ENCODE measurements at regions not wholly inside any gene's neighbourhood (a gene's known extent, or its start where the extent isn't known, plus 50 kb on each side); places are given as distances from the start of the nearest gene placed in this dataset.

- Mint-ChIP-seq H3K27ac (no peak overlapping the region), H3K4me3 (no peak overlapping the region), H3K9me3 (peaks cover 0 to 7% of the 10 kb centered on the region in 2 experiments; a peak in 3 of 5 replicates), H3K4me1 (peaks cover 7 to 9% of the 10 kb centered on the region in 2 experiments; a peak in 3 of 4 replicates), H3K27me3 (ENCODE audit: low read depth) (no peaks in the 10 kb centered on the region), H3K36me3 (ENCODE audit: insufficient read depth in 1 of 3, low read depth in 3 of 3) (peaks cover 6 to 10% (median 9%) of the 10 kb centered on the region in 3 experiments; a peak in 5 of 7 replicates)
- Histone ChIP-seq H3K23me2 (ENCODE audit: insufficient read length, low read depth, low read length, poor library complexity, severe bottlenecking) (no peaks in the 10 kb centered on the region), H3K9ac (ENCODE audit: extremely low read depth, insufficient read length, low read length) (no peak overlapping the region), H3K56ac (ENCODE audit: insufficient read length, low read depth, low read length) (no peak overlapping the region), H2BK120ac (ENCODE audit: low read depth, low read length, poor library complexity, severe bottlenecking) (no peak overlapping the region), H3K23ac (ENCODE audit: insufficient read length, low read depth, low read length) (no peak overlapping the region), H3K79me2 (ENCODE audit: insufficient read depth, low read length) (no peaks in the 10 kb centered on the region), H2BK20ac (ENCODE audit: low read depth, low read length, poor library complexity, severe bottlenecking) (no peak overlapping the region), H3K18ac (ENCODE audit: insufficient read length, low read depth, low read length) (no peak overlapping the region), H3K27me3 (ENCODE audit: insufficient read depth, low read length) (no peaks in the 10 kb centered on the region), H2BK5ac (ENCODE audit: insufficient read length, low read length) (no peak overlapping the region), H2BK15ac (ENCODE audit: low read depth, low read length) (no peak overlapping the region), H3K27ac (ENCODE audit: insufficient read length, low read depth, low read length) (no peak overlapping the region), H3K14ac (ENCODE audit: insufficient read depth, low read length) (no peak overlapping the region), H3K4me1 (ENCODE audit: insufficient read depth, low read length) (no peaks in the 10 kb centered on the region), H4K8ac (replicated peaks; ENCODE audit: insufficient read length, low read depth, low read length) (no peak overlapping the region), H4K20me1 (ENCODE audit: control insufficient read depth, insufficient read depth, insufficient read length) (no peaks in the 10 kb centered on the region), H4K91ac (ENCODE audit: insufficient read length, low read depth, low read length) (no peak overlapping the region), H3K4ac (ENCODE audit: low read depth, low read length) (no peak overlapping the region), H3K79me1 (ENCODE audit: insufficient read depth, low read depth, low read length, poor library complexity, severe bottlenecking) (no peaks in the 10 kb centered on the region), H3T11ph (ENCODE audit: low read length) (no peak overlapping the region), H3K9me3 (ENCODE audit: control insufficient read depth, low read depth, low read length) (no peaks in the 10 kb centered on the region), H2AFZ (ENCODE audit: low read length) (no peak overlapping the region), H2BK12ac (ENCODE audit: insufficient read length, low read depth, low read length) (no peak overlapping the region), H3K4me2 (ENCODE audit: insufficient read depth, insufficient read length, low read length) (no peak overlapping the region), H2AK5ac (ENCODE audit: insufficient read length, low read length) (no peak overlapping the region), H4K5ac (ENCODE audit: insufficient read length, low read depth, low read length) (no peak overlapping the region)
- no peak for TF ChIP-seq CTCF (conservative IDR thresholded peaks at IDR 0.05)
- DNase-seq = no peak
- no CpG with 5 or more reads among the region's 3 CpGs for WGBS (ENCODE audit: extremely low coverage, insufficient read length, low lambda C conversion rate)
These were observed 831.6 kb upstream of the NDST4 start for GRCh38 chr4:115945026-115945425.
